Mesendoderm (in vitro differentiated cells): ENCODE measurements at regions not wholly inside any gene's neighbourhood (a gene's known extent, or its start where the extent isn't known, plus 50 kb on each side); places are given as distances from the start of the nearest gene placed in this dataset.

Experiments
- DNase-seq: peaks from one replicate; pipeline ENCODE4 v3.0.0; 2013
- H2AK5ac ChIP-seq: 2 replicates; pipeline ENCODE4 v1.6.1; 2013; ENCODE audit warnings: low read length, inconsistent platforms
- H2BK120ac ChIP-seq: 2 replicates; pipeline ENCODE4 v1.6.1; 2013; ENCODE audit warnings: low read depth, mild to moderate bottlenecking, low read length, moderate library complexity, mixed read lengths
- H2BK15ac ChIP-seq: replicated peaks from 2 replicates; pipeline ENCODE4 v1.6.1; 2013; ENCODE audit warnings: low read depth, mild to moderate bottlenecking, moderate library complexity
- H2BK5ac ChIP-seq: 2 replicates; pipeline ENCODE4 v1.6.1; 2013; ENCODE audit warnings: low read length, inconsistent platforms
- H3K18ac ChIP-seq: 2 replicates; pipeline ENCODE4 v1.6.1; 2013; ENCODE audit warnings: mild to moderate bottlenecking, low read length, mixed read lengths
- H3K23ac ChIP-seq: one replicate; pipeline ENCODE4 v1.6.1; 2013; ENCODE audit warnings: low read length
- H3K27ac ChIP-seq: 2 replicates; pipeline ENCODE4 v1.5.1; 2013; ENCODE audit warnings: low read depth, mild to moderate bottlenecking, inconsistent platforms, low read length, moderate library complexity
- H3K27me3 ChIP-seq: 2 replicates; pipeline ENCODE4 v1.6.1; 2013; ENCODE audit warnings: low read length, control low read depth, mild to moderate bottlenecking, inconsistent platforms; ENCODE audit not compliant: insufficient read depth, poor library complexity
- H3K36me3 ChIP-seq: 2 replicates; pipeline ENCODE4 v1.6.1; 2013; ENCODE audit warnings: low read length, inconsistent platforms; ENCODE audit not compliant: control insufficient read depth, insufficient read depth
- H3K4ac ChIP-seq: one replicate; pipeline ENCODE4 v1.6.1; 2013; ENCODE audit warnings: low read depth, mild to moderate bottlenecking, low read length, moderate library complexity
- H3K4me1 ChIP-seq: 2 replicates; pipeline ENCODE4 v1.6.1; 2013; ENCODE audit warnings: low read depth, low read length, inconsistent platforms; ENCODE audit not compliant: control insufficient read depth
- H3K4me2 ChIP-seq: 2 replicates; pipeline ENCODE4 v1.6.1; 2013; ENCODE audit warnings: low read length
- H3K4me3 ChIP-seq: 2 replicates; pipeline ENCODE4 v1.5.1; 2013; ENCODE audit warnings: mild to moderate bottlenecking, low read length
- H3K56ac ChIP-seq: one replicate; pipeline ENCODE4 v1.6.1; 2013; ENCODE audit warnings: low read length
- H3K79me1 ChIP-seq: 2 replicates; pipeline ENCODE4 v1.6.1; 2013; ENCODE audit warnings: low read length, inconsistent platforms
- H3K79me2 ChIP-seq: 2 replicates; pipeline ENCODE4 v1.6.1; 2013; ENCODE audit warnings: mild to moderate bottlenecking, low read length; ENCODE audit not compliant: control insufficient read depth, insufficient read depth
- H3K9ac ChIP-seq: 2 replicates; pipeline ENCODE4 v1.6.1; 2013; ENCODE audit warnings: low read length, inconsistent platforms
- H4K5ac ChIP-seq: one replicate; pipeline ENCODE4 v1.6.1; 2013; ENCODE audit warnings: low read length
- H4K8ac ChIP-seq: one replicate; pipeline ENCODE4 v1.6.1; 2013; ENCODE audit warnings: low read depth, mild to moderate bottlenecking, control low read depth, low read length, moderate library complexity
- WGBS: extraction: QIAGEN DNeasy Blood & Tissue Kit; methylation state at CpG from one replicate; pipeline ENCODE4 v1.1.7; 2013; ENCODE audit warnings: low lambda C conversion rate, missing lambda C conversion rate; ENCODE audit not compliant: insufficient coverage; ENCODE audit errors: extremely low coverage; 5-methylcytosine and 5-hydroxymethylcytosine counted together

DNA sequence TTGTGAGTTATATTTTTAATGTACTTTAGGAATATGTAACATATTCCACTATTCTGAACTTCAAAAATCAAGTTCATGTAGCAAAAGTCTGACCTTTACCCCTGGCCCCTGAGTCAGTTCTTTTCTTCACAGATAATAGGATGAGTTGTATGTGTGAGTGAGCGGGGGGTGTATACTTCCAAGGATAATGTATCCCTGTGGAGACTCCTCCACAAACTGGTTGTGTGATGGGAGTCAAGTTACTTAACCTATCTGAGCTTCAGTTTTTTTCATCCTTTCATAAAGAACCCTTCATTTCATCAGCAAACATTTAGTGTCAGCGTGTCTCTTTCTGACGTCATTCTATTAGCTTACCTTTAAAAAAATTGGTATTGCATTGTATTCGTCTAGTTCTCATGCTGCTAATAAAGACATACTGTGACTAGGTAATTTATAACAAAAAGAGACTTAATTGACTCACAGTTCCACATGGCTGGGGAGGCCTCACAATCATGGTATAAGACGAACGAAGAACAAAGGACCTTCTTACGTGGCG, 288.1 kb upstream of the GPC6 start:
- no peak overlapping the region for H3K27ac ChIP-seq
- H3K56ac ChIP-seq: no peak overlapping the region
- H3K79me2 ChIP-seq: no peaks in the 10 kb centered on the region
- H3K9ac ChIP-seq: no peak overlapping the region
- no peak overlapping the region for H3K4me3 ChIP-seq
- WGBS: no CpG with 5 or more reads among the region's 8 CpGs
- no peak overlapping the region for H2BK5ac ChIP-seq
- H4K5ac ChIP-seq: no peak overlapping the region
- no peaks in the 10 kb centered on the region for H3K79me1 ChIP-seq
- H3K4me1 ChIP-seq: no peaks in the 10 kb centered on the region
- no peaks in the 10 kb centered on the region for H3K36me3 ChIP-seq
- no peak overlapping the region for H3K4ac ChIP-seq
- no peak overlapping the region for H2AK5ac ChIP-seq
- H3K4me2 ChIP-seq: no peak overlapping the region
- H4K8ac ChIP-seq: no peak overlapping the region
- H3K23ac ChIP-seq: no peak overlapping the region
- H2BK15ac ChIP-seq: no peak overlapping the region
- peak; percentile 3 for DNase-seq
- H3K27me3 ChIP-seq: no peaks in the 10 kb centered on the region
- peak overlapping the region; percentile 39 for H3K18ac ChIP-seq
- H2BK120ac ChIP-seq: no peak overlapping the region

DNA sequence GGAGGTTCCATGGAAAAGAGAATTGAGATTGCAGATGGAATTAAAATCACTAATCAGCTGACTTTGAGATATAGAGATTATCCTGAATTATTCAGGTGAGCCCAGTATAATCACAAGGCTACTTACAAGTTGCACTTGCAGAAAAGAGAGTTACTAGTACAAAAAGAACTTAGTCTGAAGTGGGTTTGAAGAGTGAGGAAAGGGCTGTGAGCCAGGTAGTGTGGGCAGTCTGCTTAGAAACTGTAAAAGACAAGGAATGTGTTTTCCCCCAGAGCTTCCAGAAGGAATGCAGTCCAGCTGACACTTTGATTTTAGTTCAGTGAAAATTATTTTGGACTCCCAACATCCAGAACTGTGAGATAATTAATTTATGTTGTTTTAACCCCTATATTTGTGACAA, 285.4 kb upstream of the GPC6 start:
- no peak overlapping the region for H2BK120ac ChIP-seq
- H3K79me2 ChIP-seq: no peaks in the 10 kb centered on the region
- H2BK15ac ChIP-seq: no peak overlapping the region
- no peak overlapping the region for H2AK5ac ChIP-seq
- H3K18ac ChIP-seq: no peak overlapping the region
- no peak overlapping the region for H2BK5ac ChIP-seq
- H3K4me1 ChIP-seq: no peaks in the 10 kb centered on the region
- H3K9ac ChIP-seq: no peak overlapping the region
- no peaks in the 10 kb centered on the region for H3K36me3 ChIP-seq
- no peak overlapping the region for H3K4me3 ChIP-seq
- DNase-seq: no peak
- H4K5ac ChIP-seq: no peak overlapping the region
- H4K8ac ChIP-seq: no peak overlapping the region
- no peak overlapping the region for H3K27ac ChIP-seq
- H3K56ac ChIP-seq: no peak overlapping the region
- no peak overlapping the region for H3K4me2 ChIP-seq
- no peaks in the 10 kb centered on the region for H3K79me1 ChIP-seq
- H3K23ac ChIP-seq: no peak overlapping the region
- no peaks in the 10 kb centered on the region for H3K27me3 ChIP-seq
- no peak overlapping the region for H3K4ac ChIP-seq

DNA sequence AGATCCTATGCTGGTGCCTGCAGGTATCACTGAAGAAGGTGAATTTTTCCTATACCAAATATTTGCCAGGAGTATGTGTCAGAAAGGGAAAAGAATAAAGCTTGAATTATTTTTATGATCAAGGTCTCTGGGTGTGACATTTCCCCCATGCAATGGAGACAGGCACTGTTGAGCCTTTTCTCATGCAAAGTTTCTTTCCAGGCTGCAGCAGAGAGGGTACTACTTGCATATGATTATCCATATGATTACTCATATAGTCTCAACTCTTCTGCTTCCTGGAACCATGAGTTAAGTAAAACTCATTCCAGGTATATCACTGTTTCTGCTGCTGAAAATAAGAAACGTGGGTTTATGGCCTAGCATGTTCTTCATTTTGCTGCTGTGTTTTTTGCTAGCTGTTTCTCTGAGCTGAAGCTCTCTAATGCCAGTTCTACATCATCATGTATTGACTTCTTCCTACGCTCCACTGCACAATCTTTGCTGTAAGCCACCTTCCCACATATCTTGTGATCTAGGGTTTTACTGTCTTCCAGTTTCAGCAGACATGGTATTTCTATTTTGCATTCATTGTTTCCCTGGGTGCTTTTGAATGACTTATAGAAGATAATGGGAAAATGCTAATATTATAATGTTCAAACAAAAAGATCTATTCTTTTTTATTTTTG, 278.7 kb upstream of the GPC6 start:
- no peak overlapping the region for H3K4ac ChIP-seq

DNA sequence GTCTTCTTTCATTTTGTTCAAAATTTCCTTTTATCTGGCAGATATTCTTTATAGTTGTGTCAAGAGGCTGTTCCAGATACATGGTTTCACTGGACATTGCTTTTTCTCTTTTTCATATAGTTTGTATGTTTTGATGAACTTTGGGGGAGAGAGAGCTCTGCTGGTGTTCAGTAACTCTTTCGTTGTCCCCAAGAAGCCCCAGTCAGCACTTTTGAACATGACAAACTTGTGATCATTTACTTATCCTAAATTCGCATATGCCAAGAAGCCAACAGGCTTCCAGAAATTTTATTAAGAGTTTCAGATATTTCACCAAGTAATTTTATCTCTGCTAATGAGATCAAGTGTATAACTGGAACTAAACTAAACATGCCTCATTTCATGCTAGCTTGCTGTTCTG, 275.8 kb upstream of the GPC6 start:
- no peak overlapping the region for H3K27ac ChIP-seq
- no peak overlapping the region for H3K4ac ChIP-seq
- no peak overlapping the region for H4K5ac ChIP-seq
- no peak overlapping the region for H4K8ac ChIP-seq
- H3K18ac ChIP-seq: no peak overlapping the region
- H3K79me2 ChIP-seq: no peaks in the 10 kb centered on the region
- no peak for DNase-seq
- no peaks in the 10 kb centered on the region for H3K36me3 ChIP-seq
- no peak overlapping the region for H3K9ac ChIP-seq
- no peak overlapping the region for H3K23ac ChIP-seq
- no peak overlapping the region for H3K56ac ChIP-seq
- no peak overlapping the region for H2BK5ac ChIP-seq
- no peak overlapping the region for H2BK15ac ChIP-seq
- no peak overlapping the region for H2BK120ac ChIP-seq
- no peaks in the 10 kb centered on the region for H3K79me1 ChIP-seq
- no CpG with 5 or more reads among the region's 2 CpGs for WGBS
- H3K4me2 ChIP-seq: no peak overlapping the region
- no peak overlapping the region for H3K4me3 ChIP-seq
- no peak overlapping the region for H2AK5ac ChIP-seq
- H3K4me1 ChIP-seq: no peaks in the 10 kb centered on the region
- H3K27me3 ChIP-seq: no peaks in the 10 kb centered on the region

More for the DNA sequence above, 278.7 kb upstream of the GPC6 start:
- Histone ChIP-seq H3K4me3 (no peak overlapping the region), H3K56ac (no peak overlapping the region), H3K27me3 (no peaks in the 10 kb centered on the region), H3K79me1 (no peaks in the 10 kb centered on the region), H3K79me2 (no peaks in the 10 kb centered on the region), H3K36me3 (no peaks in the 10 kb centered on the region), H3K18ac (no peak overlapping the region), H3K9ac (no peak overlapping the region), H4K5ac (no peak overlapping the region), H2BK120ac (no peak overlapping the region), H4K8ac (no peak overlapping the region), H2AK5ac (no peak overlapping the region), H3K27ac (no peak overlapping the region), H2BK5ac (no peak overlapping the region), H2BK15ac (no peak overlapping the region), H3K4me1 (no peaks in the 10 kb centered on the region), H3K4me2 (no peak overlapping the region), H3K23ac (no peak overlapping the region)
- WGBS: no CpG with 5 or more reads among the region's 2 CpGs
- no peak for DNase-seq

DNA sequence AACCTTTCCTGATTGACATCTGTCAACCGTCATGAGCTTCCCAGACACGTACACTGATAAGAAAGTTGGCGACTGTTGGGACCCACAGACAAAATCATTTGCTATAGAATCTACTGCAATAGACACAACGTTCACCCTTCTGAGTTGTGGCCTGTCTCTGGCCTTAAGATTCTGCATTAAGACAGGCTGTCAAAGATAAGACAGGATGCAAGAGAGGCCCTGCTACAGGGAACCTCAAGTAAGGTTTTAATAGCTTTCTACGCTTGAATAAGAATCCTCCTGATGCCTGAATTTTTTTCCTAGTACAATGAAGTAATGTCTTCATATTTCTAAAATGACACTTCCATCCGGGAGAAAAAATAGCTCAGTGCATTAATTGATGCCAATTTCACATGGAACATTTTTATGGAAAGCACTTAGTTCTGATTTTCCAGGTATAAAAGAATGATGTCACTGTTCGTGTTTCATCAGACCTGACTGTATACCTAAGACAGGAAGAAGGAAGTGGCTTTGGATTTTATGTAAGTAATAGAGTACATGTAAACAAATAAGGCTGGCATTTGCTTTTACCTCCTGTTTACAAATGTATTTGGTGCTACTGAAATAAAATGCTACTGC, 275.2 kb upstream of the GPC6 start:
- H3K27me3 ChIP-seq: no peaks in the 10 kb centered on the region
- no peak overlapping the region for H3K9ac ChIP-seq
- no peaks in the 10 kb centered on the region for H3K4me1 ChIP-seq
- no peak overlapping the region for H3K4me3 ChIP-seq
- no peaks in the 10 kb centered on the region for H3K36me3 ChIP-seq
- no peaks in the 10 kb centered on the region for H3K79me2 ChIP-seq
- H3K4ac ChIP-seq: no peak overlapping the region
- H3K79me1 ChIP-seq: no peaks in the 10 kb centered on the region
- H2BK120ac ChIP-seq: no peak overlapping the region
- H3K27ac ChIP-seq: no peak overlapping the region
- no peak overlapping the region for H3K23ac ChIP-seq
- no peak overlapping the region for H3K18ac ChIP-seq
- no peak overlapping the region for H2BK5ac ChIP-seq
- no peak overlapping the region for H4K5ac ChIP-seq
- H4K8ac ChIP-seq: no peak overlapping the region
- DNase-seq: no peak
- no peak overlapping the region for H3K4me2 ChIP-seq
- H2AK5ac ChIP-seq: no peak overlapping the region
- H3K56ac ChIP-seq: no peak overlapping the region
- no peak overlapping the region for H2BK15ac ChIP-seq
- WGBS: no CpG with 5 or more reads among the region's 7 CpGs

DNA sequence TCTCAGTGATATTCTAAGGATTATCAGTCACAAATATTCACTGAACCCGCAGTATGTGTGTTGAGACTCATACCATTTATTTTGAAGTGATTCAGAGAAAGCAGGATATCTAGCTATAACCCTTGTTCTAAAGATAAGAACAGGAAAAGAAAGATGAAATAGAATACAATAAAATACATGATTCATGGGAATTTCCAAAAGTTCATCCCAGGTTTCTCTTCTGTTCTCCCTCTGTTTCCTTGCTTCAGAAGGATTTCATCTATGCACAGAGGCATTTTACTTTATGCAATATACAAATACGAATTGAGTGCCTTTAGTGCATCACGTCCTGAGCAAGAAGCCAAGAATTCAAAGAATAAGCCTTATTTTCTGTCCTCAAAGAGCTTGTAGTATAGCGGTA, 274.4 kb upstream of the GPC6 start:
- no peak overlapping the region for H2AK5ac ChIP-seq
- DNase-seq: no peak
- no peak overlapping the region for H3K18ac ChIP-seq
- no peak overlapping the region for H3K4me2 ChIP-seq
- no peak overlapping the region for H2BK5ac ChIP-seq
- H3K4ac ChIP-seq: no peak overlapping the region
- H3K27me3 ChIP-seq: no peaks in the 10 kb centered on the region
- no peak overlapping the region for H3K4me3 ChIP-seq
- no peak overlapping the region for H3K9ac ChIP-seq
- H3K23ac ChIP-seq: no peak overlapping the region
- no peaks in the 10 kb centered on the region for H3K79me2 ChIP-seq
- WGBS: no CpG with 5 or more reads among the region's 4 CpGs
- no peak overlapping the region for H4K8ac ChIP-seq
- H3K27ac ChIP-seq: no peak overlapping the region
- no peak overlapping the region for H4K5ac ChIP-seq
- no peaks in the 10 kb centered on the region for H3K79me1 ChIP-seq
- no peaks in the 10 kb centered on the region for H3K36me3 ChIP-seq
- H3K56ac ChIP-seq: no peak overlapping the region
- H2BK120ac ChIP-seq: no peak overlapping the region
- H3K4me1 ChIP-seq: no peaks in the 10 kb centered on the region
- H2BK15ac ChIP-seq: no peak overlapping the region
